HL-60 (cell line): ENCODE measurements at regions not wholly inside any gene's neighbourhood (a gene's known extent, or its start where the extent isn't known, plus 50 kb on each side); places are given as distances from the start of the nearest gene placed in this dataset.

ENCODE experiments used
- CTCF ChIP-seq: IDR thresholded peaks from one replicate; pipeline ENCODE4 v1.5.1; 2011; ENCODE audit warnings: low read length, control low read depth, inconsistent platforms; ENCODE audit not compliant: insufficient read depth
- GABPA ChIP-seq: IDR thresholded peaks from 2 replicates; pipeline ENCODE4 v1.6.1; 2012; ENCODE audit warnings: low read depth
- POLR2AphosphoS5 ChIP-seq: IDR thresholded peaks from 2 replicates; pipeline ENCODE4 v1.6.1; 2012; ENCODE audit warnings: low read depth
- REST ChIP-seq: IDR thresholded peaks from 2 replicates; pipeline ENCODE4 v1.6.1; 2012; ENCODE audit warnings: low read depth; ENCODE audit not compliant: insufficient replicate concordance
- SPI1 ChIP-seq: IDR thresholded peaks from 2 replicates; pipeline ENCODE4 v1.6.1; 2012; ENCODE audit warnings: low read depth, mild to moderate bottlenecking, borderline replicate concordance

GRCh38 chr20:10110151-10110550 lies 75.4 kb downstream of the ANKEF1 start:
- TF ChIP-seq POLR2AphosphoS5: no peak
- TF ChIP-seq CTCF: no peak
- TF ChIP-seq REST: no peak
- no peak for TF ChIP-seq SPI1
- no peak for TF ChIP-seq GABPA
